Keratinocyte (primary cell): ENCODE measurements at regions not wholly inside any gene's neighbourhood (a gene's known extent, or its start where the extent isn't known, plus 50 kb on each side); places are given as distances from the start of the nearest gene placed in this dataset.

ENCODE experiments used
- DNase-seq: peaks from one replicate; pipeline ENCODE4 v3.0.0-alpha.2; 2011; ENCODE audit warnings: low read depth, missing footprints, low spot score
- FAIRE-seq: peaks from 2 replicates; lab custom pipeline; 2011; peaks lifted over from hg19 to GRCh38; lab: Jason Lieb, UNC
- H2AFZ ChIP-seq: 2 replicates; pipeline ENCODE4 v1.6.0; 2012; ENCODE audit warnings: low read length, control low read depth, inconsistent platforms; ENCODE audit not compliant: control insufficient read depth
- H3K27ac ChIP-seq: 2 replicates; pipeline ENCODE4 v1.5.1; 2011; ENCODE audit warnings: low read length; ENCODE audit not compliant: control insufficient read depth, insufficient read depth
- H3K27me3 ChIP-seq: 3 replicates; pipeline ENCODE4 v1.6.0; 2011; ENCODE audit warnings: low read length; ENCODE audit not compliant: control insufficient read depth, insufficient read depth; ENCODE audit errors: extremely low read depth
- H3K36me3 ChIP-seq, 2 experiments: 2 replicates in 1 of 2; 3 replicates in 1 of 2; pipeline ENCODE4 v1.5.1; 2011; ENCODE audit warnings: low read length in 2 of 2, mild to moderate bottlenecking in 1 of 2; ENCODE audit not compliant: control insufficient read depth in 2 of 2, insufficient read depth in 2 of 2; ENCODE audit errors: extremely low read depth in 1 of 2
- H3K4me1 ChIP-seq: 3 replicates; pipeline ENCODE4 v1.5.1; 2011; ENCODE audit warnings: low read length; ENCODE audit not compliant: control insufficient read depth, insufficient read depth; ENCODE audit errors: extremely low read depth
- H3K4me2 ChIP-seq: 3 replicates; pipeline ENCODE4 v1.6.0; 2011; ENCODE audit warnings: low read depth, low read length; ENCODE audit not compliant: control insufficient read depth, insufficient read depth; ENCODE audit errors: extremely low read depth
- H3K4me3 ChIP-seq, 3 experiments: fragments of 200-600 bp in 1 of 3; sonication (generic) in 1 of 3; 2 replicates in 2 of 3; 3 replicates in 1 of 3; pipeline ENCODE4 v1.5.1; 2011 to 2016; ENCODE audit warnings: low read length in 3 of 3, mild to moderate bottlenecking in 3 of 3, control low read depth in 2 of 3, inconsistent platforms in 1 of 3, low read depth in 1 of 3, mixed read lengths in 1 of 3, mixed run types in 1 of 3, moderate library complexity in 1 of 3; ENCODE audit not compliant: control insufficient read depth in 2 of 3, insufficient read depth in 2 of 3; ENCODE audit errors: extremely low read depth in 1 of 3
- H3K79me2 ChIP-seq: 2 replicates; pipeline ENCODE4 v1.6.0; 2012; ENCODE audit warnings: low read length; ENCODE audit not compliant: control insufficient read depth, insufficient read depth
- H3K9ac ChIP-seq: 3 replicates; pipeline ENCODE4 v1.6.0; 2011; ENCODE audit warnings: low read length; ENCODE audit not compliant: control insufficient read depth, insufficient read depth; ENCODE audit errors: extremely low read depth
- H3K9me1 ChIP-seq: 3 replicates; pipeline ENCODE4 v1.6.0; 2011; ENCODE audit warnings: low read length; ENCODE audit not compliant: control insufficient read depth, insufficient read depth; ENCODE audit errors: extremely low read depth
- H3K9me3 ChIP-seq: 2 replicates; pipeline ENCODE4 v1.5.1; 2012; ENCODE audit warnings: low read depth, low read length; ENCODE audit not compliant: control insufficient read depth
- H4K20me1 ChIP-seq: 3 replicates; pipeline ENCODE4 v1.6.0; 2011; ENCODE audit warnings: low read length; ENCODE audit not compliant: control insufficient read depth, insufficient read depth; ENCODE audit errors: extremely low read depth
- EZH2 ChIP-seq: IDR thresholded peaks from one replicate; pipeline ENCODE4 v1.6.1; 2012; ENCODE audit warnings: inconsistent platforms, mild to moderate bottlenecking, low read length, moderate library complexity
- dilution Hi-C: fragments of 300-500 bp; cut with MboI; formaldehyde crosslinking; loops from one replicate; pipeline ENCODE4 v1.7.0; 2020; ENCODE audit warnings: low sequenced_read_pairs; ENCODE audit not compliant: extremely low pct_ligation_motif_present
- TF ChIP-seq, protein P1 (sequence below), 3 experiments: IDR thresholded peaks in 1 of 3; conservative IDR thresholded peaks in 1 of 3; optimal IDR thresholded peaks in 1 of 3; 2 replicates in 2 of 3; 3 replicates in 1 of 3; pipeline versions ENCODE3 to v1.5.1; 2011; ENCODE audit warnings: low read length in 3 of 3, mild to moderate bottlenecking in 3 of 3, moderate library complexity in 2 of 3, control low read depth in 1 of 3, inconsistent platforms in 1 of 3; ENCODE audit not compliant: insufficient read depth in 2 of 3; ENCODE audit errors: extremely low read depth in 1 of 3

GRCh38 chr15:79169526-79170133, 79.0 kb upstream of the RASGRF1 start:
- H3K79me2 ChIP-seq: no peaks in the 10 kb centered on the region
- H3K4me3 ChIP-seq: no peak overlapping the region
- no peaks in the 10 kb centered on the region for H3K27me3 ChIP-seq
- peaks cover 10% of the 10 kb centered on the region for H3K4me1 ChIP-seq
- peak overlapping the region; percentile 65 for H3K4me2 ChIP-seq
- H3K27ac ChIP-seq: no peak overlapping the region
- H3K9me3 ChIP-seq: no peaks in the 10 kb centered on the region
- H3K9ac ChIP-seq: no peak overlapping the region
- TF ChIP-seq, protein P1, sequence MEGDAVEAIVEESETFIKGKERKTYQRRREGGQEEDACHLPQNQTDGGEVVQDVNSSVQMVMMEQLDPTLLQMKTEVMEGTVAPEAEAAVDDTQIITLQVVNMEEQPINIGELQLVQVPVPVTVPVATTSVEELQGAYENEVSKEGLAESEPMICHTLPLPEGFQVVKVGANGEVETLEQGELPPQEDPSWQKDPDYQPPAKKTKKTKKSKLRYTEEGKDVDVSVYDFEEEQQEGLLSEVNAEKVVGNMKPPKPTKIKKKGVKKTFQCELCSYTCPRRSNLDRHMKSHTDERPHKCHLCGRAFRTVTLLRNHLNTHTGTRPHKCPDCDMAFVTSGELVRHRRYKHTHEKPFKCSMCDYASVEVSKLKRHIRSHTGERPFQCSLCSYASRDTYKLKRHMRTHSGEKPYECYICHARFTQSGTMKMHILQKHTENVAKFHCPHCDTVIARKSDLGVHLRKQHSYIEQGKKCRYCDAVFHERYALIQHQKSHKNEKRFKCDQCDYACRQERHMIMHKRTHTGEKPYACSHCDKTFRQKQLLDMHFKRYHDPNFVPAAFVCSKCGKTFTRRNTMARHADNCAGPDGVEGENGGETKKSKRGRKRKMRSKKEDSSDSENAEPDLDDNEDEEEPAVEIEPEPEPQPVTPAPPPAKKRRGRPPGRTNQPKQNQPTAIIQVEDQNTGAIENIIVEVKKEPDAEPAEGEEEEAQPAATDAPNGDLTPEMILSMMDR (optimal IDR thresholded peaks at IDR 0.05 in 1 of 3, IDR thresholded peaks at IDR 0.05 in 1 of 3, conservative IDR thresholded peaks at IDR 0.05 in 1 of 3; ENCODE audit: extremely low read depth in 1 of 3, insufficient read depth in 2 of 3, low read length in 3 of 3): no peak
- no peak for TF ChIP-seq EZH2
- no peaks in the 10 kb centered on the region for H4K20me1 ChIP-seq
- H2AFZ ChIP-seq: no peak overlapping the region
- dilution Hi-C loops: no loop called here
- H3K36me3 ChIP-seq: no peaks in the 10 kb centered on the region
- H3K9me1 ChIP-seq: no peaks in the 10 kb centered on the region
- DNase-seq: no peak
- no peak for FAIRE-seq

DNA sequence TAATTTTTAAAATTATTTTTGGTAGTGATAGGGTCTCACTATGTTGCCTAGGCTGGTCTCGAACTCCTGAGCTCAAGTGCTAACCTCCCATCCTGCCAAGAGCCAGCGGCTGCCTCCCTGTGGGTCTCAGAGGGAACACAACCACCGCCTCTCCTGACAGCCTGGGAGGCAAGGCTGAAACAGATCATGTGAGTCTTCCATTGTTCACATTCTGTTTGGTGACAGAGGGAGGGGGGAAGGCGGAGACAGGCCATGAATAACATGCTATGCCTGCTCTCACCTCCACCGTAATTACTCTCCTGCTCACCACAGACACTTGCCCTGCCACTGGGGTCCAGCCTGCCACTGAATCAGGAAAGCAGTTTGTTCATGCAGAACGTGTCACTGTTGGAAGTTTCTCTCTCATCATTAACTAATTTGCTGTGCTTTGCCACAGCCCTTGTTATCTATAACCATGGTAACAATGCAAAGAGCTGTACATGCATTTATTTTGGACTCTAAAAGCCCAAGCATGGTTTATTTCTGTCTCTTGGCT, 78.4 kb upstream of the RASGRF1 start:
- no peaks in the 10 kb centered on the region for H3K9me1 ChIP-seq
- no peak overlapping the region for H3K27ac ChIP-seq
- FAIRE-seq: peak; percentile 81
- H3K36me3 ChIP-seq: no peaks in the 10 kb centered on the region
- H3K79me2 ChIP-seq: no peaks in the 10 kb centered on the region
- H3K9me3 ChIP-seq: no peaks in the 10 kb centered on the region
- no peaks in the 10 kb centered on the region for H3K27me3 ChIP-seq
- H3K9ac ChIP-seq: no peak overlapping the region
- TF ChIP-seq, protein P1 (optimal IDR thresholded peaks at IDR 0.05 in 1 of 3, IDR thresholded peaks at IDR 0.05 in 1 of 3, conservative IDR thresholded peaks at IDR 0.05 in 1 of 3; ENCODE audit: extremely low read depth in 1 of 3, insufficient read depth in 2 of 3, low read length in 3 of 3): peak; percentile 23 to 38 (median 34)
- no peak for TF ChIP-seq EZH2
- peaks cover 10% of the 10 kb centered on the region for H3K4me1 ChIP-seq
- dilution Hi-C loops: no loop called here
- no peak for DNase-seq
- H3K4me3 ChIP-seq: no peak overlapping the region
- no peak overlapping the region for H3K4me2 ChIP-seq
- no peaks in the 10 kb centered on the region for H4K20me1 ChIP-seq
- H2AFZ ChIP-seq: no peak overlapping the region
